ENCODE measurements at regions not wholly inside any gene's neighbourhood (a gene's known extent, or its start where the extent isn't known, plus 50 kb on each side); places are given as distances from the start of the nearest gene placed in this dataset.

GRCh38 chr16:47886139-47886538 lies 269.7 kb downstream of the ABCC12 start:
- Histone ChIP-seq H3K27me3 (ENCODE audit: control insufficient read depth, insufficient read depth, low read length) (no peaks in the 10 kb centered on the region), H3K4me1 (ENCODE audit: control insufficient read depth, extremely low read depth, insufficient read depth, low read length) (no peaks in the 10 kb centered on the region), H2AFZ (ENCODE audit: low read length) (no peak overlapping the region), H3K4me2 (ENCODE audit: extremely low read depth, insufficient read depth, low read length) (no peak overlapping the region), H3K79me2 (ENCODE audit: control insufficient read depth, insufficient read depth, low read length) (no peaks in the 10 kb centered on the region), H3K9ac (ENCODE audit: insufficient read depth, low read length) (no peak overlapping the region), H3K27ac (ENCODE audit: insufficient read depth, low read length) (no peak overlapping the region), H3K36me3 (ENCODE audit: control insufficient read depth, insufficient read depth, low read length) (no peaks in the 10 kb centered on the region), H3K9me3 (ENCODE audit: control insufficient read depth, insufficient read depth, low read depth, low read length) (no peaks in the 10 kb centered on the region), H3K4me3 (replicated peaks in 1 of 4; ENCODE audit: control extremely low read depth in 1 of 4, insufficient read depth in 1 of 4, low read depth in 3 of 4, low read length in 4 of 4) (no peak overlapping the region), H4K20me1 (ENCODE audit: control insufficient read depth, extremely low read depth, insufficient read depth, low read length) (no peaks in the 10 kb centered on the region)
- DNase-seq (ENCODE audit: low read depth in 2 of 2), result no peak
- no peak for TF ChIP-seq CTCF (conservative IDR thresholded peaks at IDR 0.05 in 1 of 2, IDR thresholded peaks at IDR 0.05 in 1 of 2; ENCODE audit: low read depth in 1 of 2, low read length in 2 of 2)
- TF ChIP-seq EZH2 (IDR thresholded peaks at IDR 0.05; ENCODE audit: low read length, missing control alignments), result no peak

GRCh38 chr16:47885489-47885888 lies 270.3 kb downstream of the ABCC12 start:
- Histone ChIP-seq H3K36me3 (ENCODE audit: control insufficient read depth, insufficient read depth, low read length) (no peaks in the 10 kb centered on the region), H3K4me2 (ENCODE audit: extremely low read depth, insufficient read depth, low read length) (no peak overlapping the region), H3K4me3 (replicated peaks in 1 of 4; ENCODE audit: control extremely low read depth in 1 of 4, insufficient read depth in 1 of 4, low read depth in 3 of 4, low read length in 4 of 4) (no peak overlapping the region), H4K20me1 (ENCODE audit: control insufficient read depth, extremely low read depth, insufficient read depth, low read length) (no peaks in the 10 kb centered on the region), H3K4me1 (ENCODE audit: control insufficient read depth, extremely low read depth, insufficient read depth, low read length) (no peaks in the 10 kb centered on the region), H3K79me2 (ENCODE audit: control insufficient read depth, insufficient read depth, low read length) (no peaks in the 10 kb centered on the region), H2AFZ (ENCODE audit: low read length) (no peak overlapping the region), H3K27ac (ENCODE audit: insufficient read depth, low read length) (no peak overlapping the region), H3K9me3 (ENCODE audit: control insufficient read depth, insufficient read depth, low read depth, low read length) (no peaks in the 10 kb centered on the region), H3K9ac (ENCODE audit: insufficient read depth, low read length) (no peak overlapping the region), H3K27me3 (ENCODE audit: control insufficient read depth, insufficient read depth, low read length) (no peaks in the 10 kb centered on the region)
- TF ChIP-seq EZH2 (IDR thresholded peaks at IDR 0.05; ENCODE audit: low read length, missing control alignments) (no peak), CTCF (conservative IDR thresholded peaks at IDR 0.05 in 1 of 2, IDR thresholded peaks at IDR 0.05 in 1 of 2; ENCODE audit: low read depth in 1 of 2, low read length in 2 of 2) (no peak)
- DNase-seq (ENCODE audit: low read depth in 2 of 2), result no peak

GRCh38 chr16:47884116-47884725 lies 271.6 kb downstream of the ABCC12 start:
- Histone ChIP-seq H3K79me2 (ENCODE audit: control insufficient read depth, insufficient read depth, low read length) (no peaks in the 10 kb centered on the region), H4K20me1 (ENCODE audit: control insufficient read depth, extremely low read depth, insufficient read depth, low read length) (no peaks in the 10 kb centered on the region), H3K27ac (ENCODE audit: insufficient read depth, low read length) (no peak overlapping the region), H3K9ac (ENCODE audit: insufficient read depth, low read length) (no peak overlapping the region), H3K4me2 (ENCODE audit: extremely low read depth, insufficient read depth, low read length) (no peak overlapping the region), H3K36me3 (ENCODE audit: control insufficient read depth, insufficient read depth, low read length) (no peaks in the 10 kb centered on the region), H3K27me3 (ENCODE audit: control insufficient read depth, insufficient read depth, low read length) (no peaks in the 10 kb centered on the region), H3K9me3 (ENCODE audit: control insufficient read depth, insufficient read depth, low read depth, low read length) (no peaks in the 10 kb centered on the region), H3K4me3 (replicated peaks in 1 of 4; ENCODE audit: control extremely low read depth in 1 of 4, insufficient read depth in 1 of 4, low read depth in 3 of 4, low read length in 4 of 4) (no peak overlapping the region), H2AFZ (ENCODE audit: low read length) (no peak overlapping the region), H3K4me1 (ENCODE audit: control insufficient read depth, extremely low read depth, insufficient read depth, low read length) (no peaks in the 10 kb centered on the region)
- no peak for TF ChIP-seq EZH2 (IDR thresholded peaks at IDR 0.05; ENCODE audit: low read length, missing control alignments)
- TF ChIP-seq CTCF (conservative IDR thresholded peaks at IDR 0.05 in 1 of 2, IDR thresholded peaks at IDR 0.05 in 1 of 2; ENCODE audit: low read depth in 1 of 2, low read length in 2 of 2), result no peak
- DNase-seq (ENCODE audit: low read depth in 2 of 2), result no peak

Measured in fibroblast of lung (primary cell).